Hematopoietic multipotent progenitor cell (in vitro differentiated cells): ENCODE measurements at regions not wholly inside any gene's neighbourhood (a gene's known extent, or its start where the extent isn't known, plus 50 kb on each side); places are given as distances from the start of the nearest gene placed in this dataset.
"Not testable (repeated sequence)": the region's sequence is repeated elsewhere in the genome, so short reads cannot be mapped to it uniquely, and the experiment has no call there.

ENCODE experiments used
- DNase-seq, 3 donors: peaks; one replicate each; pipeline ENCODE4 v3.0.0-alpha.2; 2011 to 2015; ENCODE audit warnings: low read depth in 2 of 3, low spot score in 2 of 3

GRCh38 chr3:153539263-153539662 is 377.2 kb downstream of the RAP2B start:
- DNase-seq: no peak

GRCh38 chr3:153545471-153545870 is 383.4 kb downstream of the RAP2B start:
- no peak for DNase-seq

GRCh38 chr3:153547970-153548369 is 385.9 kb downstream of the RAP2B start:
- DNase-seq: no peak

- not testable (repeated sequence) for DNase-seq
Measured at GRCh38 chr3:153549686-153550085, 387.7 kb downstream of the RAP2B start.

GRCh38 chr3:153551536-153552285 is 389.7 kb downstream of the RAP2B start:
- DNase-seq: no peak

- DNase-seq: no peak
Measured at GRCh38 chr3:153552887-153553604, 391.0 kb downstream of the RAP2B start.

- DNase-seq: no peak
Measured at GRCh38 chr3:153553605-153553945, 391.5 kb downstream of the RAP2B start.

GRCh38 chr3:153555919-153556318 is 393.9 kb downstream of the RAP2B start:
- no peak for DNase-seq

GRCh38 chr3:153559366-153559765 is 397.3 kb downstream of the RAP2B start:
- DNase-seq: not testable (repeated sequence)

GRCh38 chr3:153567011-153567410 is 405.0 kb downstream of the RAP2B start:
- no peak for DNase-seq

GRCh38 chr3:153567556-153567955 is 405.5 kb downstream of the RAP2B start:
- DNase-seq: no peak

GRCh38 chr3:153570481-153570880 is 408.5 kb downstream of the RAP2B start:
- not testable (repeated sequence) for DNase-seq

GRCh38 chr3:153572165-153572564 is 410.1 kb downstream of the RAP2B start:
- no peak for DNase-seq

GRCh38 chr3:153572654-153573053 is 410.6 kb downstream of the RAP2B start:
- no peak for DNase-seq

- DNase-seq: no peak
Measured at GRCh38 chr3:153573481-153573880, 411.5 kb downstream of the RAP2B start.

GRCh38 chr3:153574445-153574844 is 412.4 kb downstream of the RAP2B start:
- no peak for DNase-seq

GRCh38 chr3:153577059-153577736 is 415.2 kb downstream of the RAP2B start:
- no peak for DNase-seq

GRCh38 chr3:153578046-153578445 is 416.0 kb downstream of the RAP2B start:
- DNase-seq: no peak

GRCh38 chr3:153590051-153590450 is 428.0 kb downstream of the RAP2B start:
- no peak for DNase-seq

GRCh38 chr3:153591561-153592245 is 429.7 kb downstream of the RAP2B start:
- DNase-seq: peak in 2 of 3 donors; percentile 1 to 8

- DNase-seq: peak in 2 of 3 donors; percentile 10 to 25
Measured at GRCh38 chr3:153595186-153595815, 433.3 kb downstream of the RAP2B start.
